GM12891 (cell line): ENCODE measurements at regions not wholly inside any gene's neighbourhood (a gene's known extent, or its start where the extent isn't known, plus 50 kb on each side); places are given as distances from the start of the nearest gene placed in this dataset.
"Not testable (repeated sequence)": the region's sequence is repeated elsewhere in the genome, so short reads cannot be mapped to it uniquely, and the experiment has no call there.

Experiments used
- POLR2A ChIP-seq: IDR thresholded peaks from 2 replicates; pipeline ENCODE4 v1.6.1; 2011; ENCODE audit warnings: low read depth, low read length, control low read depth
- POU2F2 ChIP-seq: IDR thresholded peaks from 2 replicates; pipeline ENCODE4 v1.6.1; 2011; ENCODE audit warnings: low read depth, mild to moderate bottlenecking, control low read depth, low read length, moderate library complexity

DNA sequence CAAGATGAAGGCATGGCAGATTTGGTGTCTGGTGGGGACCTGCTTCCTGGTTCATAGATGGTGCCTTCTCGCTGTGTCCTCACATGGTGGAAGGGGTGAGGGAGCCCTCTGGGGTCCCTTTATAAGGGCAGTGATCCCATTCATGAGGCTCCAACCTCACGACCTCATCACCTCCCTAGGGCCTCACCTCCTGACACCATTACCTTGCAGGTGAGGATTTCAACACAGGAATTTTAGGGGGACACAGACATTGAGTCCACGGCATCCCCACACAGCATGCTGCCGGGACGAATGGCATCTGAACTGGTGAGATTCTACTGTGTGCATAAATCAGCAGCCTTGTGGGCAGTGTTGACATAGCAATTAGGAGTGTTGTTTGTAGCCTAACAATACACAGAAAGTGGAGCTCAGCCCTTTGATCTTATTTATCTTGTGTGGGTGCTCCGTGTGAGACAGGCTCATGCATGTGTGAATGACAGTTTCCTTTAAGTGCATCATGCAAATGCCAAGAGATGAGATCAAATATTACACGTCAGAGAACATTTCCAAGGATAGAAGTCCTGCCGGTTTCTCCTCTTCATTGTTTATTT lies 368.7 kb upstream of the AMELY start:
- not testable (repeated sequence) for TF ChIP-seq POLR2A, POU2F2
